HAP-1 (cell line): ENCODE measurements at regions not wholly inside any gene's neighbourhood (a gene's known extent, or its start where the extent isn't known, plus 50 kb on each side); places are given as distances from the start of the nearest gene placed in this dataset.

Experiments used
- DNase-seq, 2 experiments: peaks; one replicate each; pipeline ENCODE4 v3.0.0-alpha.2; 2016 to 2020; ENCODE audit warnings: low spot score in 2 of 2
- H3K27me3 ChIP-seq: fragments of 250-450 bp; sonication (Bioruptor Pico); 2 replicates; pipeline ENCODE4 v1.5.1; 2020; ENCODE audit warnings: low read depth, mild to moderate bottlenecking, moderate library complexity
- H3K36me3 ChIP-seq: fragments of 250-450 bp; sonication (Bioruptor Pico); replicated peaks from 2 replicates; pipeline ENCODE4 v1.5.1; 2020; ENCODE audit warnings: mild to moderate bottlenecking
- H3K4me1 ChIP-seq: fragments of 250-450 bp; sonication (Bioruptor Pico); 2 replicates; pipeline ENCODE4 v1.5.1; 2020; ENCODE audit warnings: mild to moderate bottlenecking
- H3K4me3 ChIP-seq: fragments of 250-450 bp; sonication (Bioruptor Pico); 2 replicates; pipeline ENCODE4 v1.5.1; 2020; ENCODE audit warnings: mild to moderate bottlenecking, moderate library complexity
- H3K9me3 ChIP-seq: fragments of 250-450 bp; sonication (Bioruptor Pico); 2 replicates; pipeline ENCODE4 v1.5.1; 2020; ENCODE audit warnings: mild to moderate bottlenecking, moderate library complexity
- in situ Hi-C: fragments of 300-500 bp; cut with MboI; formaldehyde crosslinking; loops from 3 replicates; pipeline ENCODE4 v1.14.3; 2020; ENCODE audit warnings: low sequenced_read_pairs, inconsistent platforms, mixed read lengths

GRCh38 chr10:88122576-88122975 is 259.2 kb downstream of the PTEN start:
- DNase-seq: no peak
- peaks cover 12% of the 10 kb centered on the region for H3K4me1 ChIP-seq
- H3K27me3 ChIP-seq: no peaks in the 10 kb centered on the region
- H3K4me3 ChIP-seq: no peak overlapping the region
- no peaks in the 10 kb centered on the region for H3K9me3 ChIP-seq
- in situ Hi-C loops: no loop called here
- H3K36me3 ChIP-seq: no peaks in the 10 kb centered on the region

GRCh38 chr10:88125766-88126165 is 262.3 kb downstream of the PTEN start:
- Histone ChIP-seq H3K27me3 (no peaks in the 10 kb centered on the region), H3K4me3 (no peak overlapping the region)
- in situ Hi-C loops: no loop called here

GRCh38 chr10:88126699-88127098 is 263.3 kb downstream of the PTEN start:
- no peaks in the 10 kb centered on the region for H3K4me1 ChIP-seq
- no peak overlapping the region for H3K4me3 ChIP-seq
- H3K36me3 ChIP-seq: no peaks in the 10 kb centered on the region
- no peaks in the 10 kb centered on the region for H3K27me3 ChIP-seq
- DNase-seq: no peak
- H3K9me3 ChIP-seq: no peaks in the 10 kb centered on the region
- in situ Hi-C loops: no loop called here

More at GRCh38 chr10:88125766-88126165, 262.3 kb downstream of the PTEN start:
- H3K4me1 ChIP-seq: no peaks in the 10 kb centered on the region
- H3K36me3 ChIP-seq: no peaks in the 10 kb centered on the region
- DNase-seq: no peak
- H3K9me3 ChIP-seq: no peaks in the 10 kb centered on the region

GRCh38 chr10:88127269-88127668 is 263.8 kb downstream of the PTEN start:
- DNase-seq: no peak
- Histone ChIP-seq H3K27me3 (no peaks in the 10 kb centered on the region), H3K36me3 (no peaks in the 10 kb centered on the region), H3K4me3 (no peak overlapping the region), H3K9me3 (no peaks in the 10 kb centered on the region), H3K4me1 (no peaks in the 10 kb centered on the region)
- in situ Hi-C loops: no loop called here

GRCh38 chr10:88127766-88128165 is 264.3 kb downstream of the PTEN start:
- no peaks in the 10 kb centered on the region for H3K36me3 ChIP-seq
- no peaks in the 10 kb centered on the region for H3K9me3 ChIP-seq
- no peak for DNase-seq
- no peaks in the 10 kb centered on the region for H3K4me1 ChIP-seq
- no peaks in the 10 kb centered on the region for H3K27me3 ChIP-seq
- in situ Hi-C loops: no loop called here
- H3K4me3 ChIP-seq: no peak overlapping the region

- Histone ChIP-seq H3K4me1 (no peaks in the 10 kb centered on the region), H3K27me3 (no peaks in the 10 kb centered on the region), H3K4me3 (no peak overlapping the region), H3K9me3 (no peaks in the 10 kb centered on the region), H3K36me3 (no peaks in the 10 kb centered on the region)
- no peak for DNase-seq
- in situ Hi-C loops: no loop called here
Observed at GRCh38 chr10:88129013-88129412, 265.6 kb downstream of the PTEN start.

DNA sequence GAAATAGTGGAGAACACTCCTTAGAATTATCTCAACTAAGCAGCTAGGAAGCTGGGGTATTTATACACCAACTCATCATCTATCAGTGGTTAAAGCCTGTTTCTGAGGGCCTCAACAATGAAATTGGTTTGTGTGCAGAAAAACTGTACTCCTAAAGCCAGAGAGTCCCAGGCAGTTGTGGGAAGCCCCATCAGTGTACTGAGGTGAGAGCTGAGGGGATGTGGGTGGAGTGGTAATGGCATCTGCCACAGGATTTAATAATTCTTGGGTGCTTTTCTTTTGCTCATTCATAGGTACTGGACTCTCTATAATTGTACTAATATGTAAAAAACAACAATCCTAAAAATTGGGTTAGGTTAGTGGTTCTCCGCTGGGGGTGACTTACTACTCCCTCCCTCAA is 267.5 kb downstream of the PTEN start:
- H3K36me3 ChIP-seq: no peaks in the 10 kb centered on the region
- H3K4me1 ChIP-seq: peaks cover 6% of the 10 kb centered on the region
- DNase-seq: no peak
- H3K27me3 ChIP-seq: no peaks in the 10 kb centered on the region
- no peaks in the 10 kb centered on the region for H3K9me3 ChIP-seq
- no peak overlapping the region for H3K4me3 ChIP-seq
- in situ Hi-C loops: no loop called here

GRCh38 chr10:88131511-88132139 is 268.2 kb downstream of the PTEN start:
- Histone ChIP-seq H3K27me3 (no peaks in the 10 kb centered on the region), H3K36me3 (no peaks in the 10 kb centered on the region), H3K4me1 (peaks cover 6% of the 10 kb centered on the region), H3K9me3 (no peaks in the 10 kb centered on the region), H3K4me3 (no peak overlapping the region)
- DNase-seq: no peak
- in situ Hi-C loops: no loop called here

GRCh38 chr10:88136712-88137111 is 273.3 kb downstream of the PTEN start:
- no peak for DNase-seq
- H3K27me3 ChIP-seq: no peaks in the 10 kb centered on the region
- in situ Hi-C loops: no loop called here
- H3K4me3 ChIP-seq: no peak overlapping the region
- H3K36me3 ChIP-seq: no peaks in the 10 kb centered on the region
- no peaks in the 10 kb centered on the region for H3K9me3 ChIP-seq
- peaks cover 6% of the 10 kb centered on the region for H3K4me1 ChIP-seq

- no peaks in the 10 kb centered on the region for H3K9me3 ChIP-seq
- no peaks in the 10 kb centered on the region for H3K27me3 ChIP-seq
- DNase-seq: no peak
- no peak overlapping the region for H3K4me3 ChIP-seq
- H3K4me1 ChIP-seq: peaks cover 6% of the 10 kb centered on the region
- no peaks in the 10 kb centered on the region for H3K36me3 ChIP-seq
- in situ Hi-C loops: no loop called here
Observed at GRCh38 chr10:88138319-88138848, 275.0 kb downstream of the PTEN start.

GRCh38 chr10:88147000-88147798 is 283.8 kb downstream of the PTEN start:
- Histone ChIP-seq H3K9me3 (no peaks in the 10 kb centered on the region), H3K36me3 (no peaks in the 10 kb centered on the region), H3K4me1 (no peaks in the 10 kb centered on the region; the same call in none of the 2 replicates), H3K27me3 (no peaks in the 10 kb centered on the region), H3K4me3 (no peak overlapping the region)
- in situ Hi-C loops: no loop called here
- no peak for DNase-seq

- in situ Hi-C loops: no loop called here
- no peak overlapping the region for H3K4me3 ChIP-seq
- DNase-seq: no peak
- no peaks in the 10 kb centered on the region for H3K36me3 ChIP-seq
- H3K9me3 ChIP-seq: no peaks in the 10 kb centered on the region
- H3K4me1 ChIP-seq: no peaks in the 10 kb centered on the region; the same call in none of the 2 replicates
- no peaks in the 10 kb centered on the region for H3K27me3 ChIP-seq
Observed at GRCh38 chr10:88149906-88150305, 286.5 kb downstream of the PTEN start.

DNA sequence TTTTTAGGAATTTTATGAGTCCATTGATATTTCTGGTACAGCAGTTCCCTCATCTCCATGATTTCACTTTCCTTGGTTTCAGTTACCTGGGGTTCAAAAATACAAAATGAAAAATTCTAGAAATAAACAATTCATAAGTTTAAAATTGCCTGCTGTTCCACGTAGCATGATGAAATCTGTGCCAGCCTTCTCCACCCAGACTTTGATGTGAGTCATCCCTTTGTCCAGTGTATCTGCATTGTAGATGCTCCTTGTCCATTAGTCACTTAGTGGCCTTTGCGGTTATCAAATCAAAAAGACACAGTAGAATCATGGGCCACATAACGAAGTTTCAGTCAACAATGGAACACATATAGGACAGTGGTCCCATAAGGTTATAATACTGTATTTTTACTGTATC is 286.9 kb downstream of the PTEN start:
- Histone ChIP-seq H3K9me3 (no peaks in the 10 kb centered on the region), H3K4me1 (no peaks in the 10 kb centered on the region; the same call in none of the 2 replicates), H3K36me3 (no peaks in the 10 kb centered on the region), H3K27me3 (no peaks in the 10 kb centered on the region), H3K4me3 (no peak overlapping the region)
- no peak for DNase-seq
- in situ Hi-C loops: no loop called here

GRCh38 chr10:88152728-88153133 is 289.3 kb downstream of the PTEN start:
- H3K4me3 ChIP-seq: no peak overlapping the region
- H3K36me3 ChIP-seq: no peaks in the 10 kb centered on the region
- no peak for DNase-seq
- no peaks in the 10 kb centered on the region for H3K9me3 ChIP-seq
- H3K4me1 ChIP-seq: no peaks in the 10 kb centered on the region; the same call in 1 of the 2 replicates
- in situ Hi-C loops: no loop called here
- H3K27me3 ChIP-seq: no peaks in the 10 kb centered on the region
